Gastrocnemius medialis (tissue), 4 donors: ENCODE measurements at regions not wholly inside any gene's neighbourhood (a gene's known extent, or its start where the extent isn't known, plus 50 kb on each side); places are given as distances from the start of the nearest gene placed in this dataset.

Experiments
- CTCF ChIP-seq, 5 experiments: fragments of 450-650 bp in 3 of 5; fragments of 200-600 bp in 2 of 5; sonication (generic) in 2 of 5; IDR thresholded peaks in 4 of 5; conservative IDR thresholded peaks in 1 of 5; 1 replicate in 4 of 5; 2 replicates in 1 of 5; pipeline ENCODE4 v1.5.1; 2016 to 2019; ENCODE audit warnings: antibody characterized with exemption in 5 of 5, mild to moderate bottlenecking in 3 of 5, moderate library complexity in 3 of 5
- POLR2A ChIP-seq, 2 donors: fragments of 450-650 bp; IDR thresholded peaks; one replicate each; pipeline ENCODE4 v1.6.1; 2017; ENCODE audit warnings: antibody characterized with exemption in 2 of 2, mild to moderate bottlenecking in 2 of 2, moderate library complexity in 2 of 2

DNA sequence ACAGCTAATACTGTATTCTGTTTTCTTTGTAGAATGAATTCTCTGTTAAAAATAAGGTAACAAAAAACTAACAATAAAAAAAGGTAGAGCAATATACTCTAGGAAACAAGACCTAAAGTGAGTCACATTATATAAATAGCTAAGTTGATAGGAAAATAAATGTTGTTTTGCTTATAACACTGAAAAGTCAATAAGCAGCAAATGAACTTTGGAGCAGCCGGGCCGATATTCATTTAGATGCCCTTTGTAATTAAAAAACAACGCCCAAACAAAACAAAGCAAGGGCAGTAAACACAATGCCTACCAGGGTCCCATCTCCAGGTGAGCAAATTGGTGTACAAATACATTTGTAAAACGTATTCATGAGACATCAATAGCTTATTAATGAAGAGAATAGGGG lies 227.6 kb upstream of the FOXN3 start:
- TF ChIP-seq CTCF (IDR thresholded peaks at IDR 0.05 in 4 of 5, conservative IDR thresholded peaks at IDR 0.05 in 1 of 5) (no peak), POLR2A (IDR thresholded peaks at IDR 0.05) (no peak)
